Stimulated activated CD4-positive, alpha-beta T cell treated with anti-CD3 and anti-CD28 coated beads, TNF-alpha, amount 100 ng/mL, for 4 hours (primary cell): ENCODE measurements at regions not wholly inside any gene's neighbourhood (a gene's known extent, or its start where the extent isn't known, plus 50 kb on each side); places are given as distances from the start of the nearest gene placed in this dataset.
A peak's percentile ranks its signal among the peaks of the same experiment; 100 is the strongest.

Source experiments
- DNase-seq, 3 experiments: peaks; one replicate each; pipeline ENCODE4 v3.0.0-alpha.2; 2020; ENCODE audit warnings: low read depth in 3 of 3

DNA sequence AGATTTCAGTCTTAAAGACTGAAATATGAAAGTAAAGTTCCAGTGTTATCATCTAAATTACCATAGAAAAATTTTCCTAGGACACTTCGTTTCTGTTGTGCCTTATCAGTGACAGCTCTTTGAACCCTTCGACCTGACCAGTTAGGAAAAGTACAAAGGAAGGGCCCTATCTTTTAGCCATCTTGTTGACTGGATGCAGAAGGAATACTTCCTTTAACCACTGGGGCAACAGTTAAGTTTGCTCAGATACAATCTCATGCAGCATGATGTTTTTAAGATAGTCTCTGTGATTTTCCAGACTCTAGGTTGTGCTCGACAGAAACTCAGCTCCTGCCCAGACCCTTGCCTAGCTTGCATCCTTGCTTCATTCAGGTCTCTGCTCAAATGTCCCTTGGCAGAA, 210.5 kb upstream of the RPS6KA3 start:
- DNase-seq = no peak

DNA sequence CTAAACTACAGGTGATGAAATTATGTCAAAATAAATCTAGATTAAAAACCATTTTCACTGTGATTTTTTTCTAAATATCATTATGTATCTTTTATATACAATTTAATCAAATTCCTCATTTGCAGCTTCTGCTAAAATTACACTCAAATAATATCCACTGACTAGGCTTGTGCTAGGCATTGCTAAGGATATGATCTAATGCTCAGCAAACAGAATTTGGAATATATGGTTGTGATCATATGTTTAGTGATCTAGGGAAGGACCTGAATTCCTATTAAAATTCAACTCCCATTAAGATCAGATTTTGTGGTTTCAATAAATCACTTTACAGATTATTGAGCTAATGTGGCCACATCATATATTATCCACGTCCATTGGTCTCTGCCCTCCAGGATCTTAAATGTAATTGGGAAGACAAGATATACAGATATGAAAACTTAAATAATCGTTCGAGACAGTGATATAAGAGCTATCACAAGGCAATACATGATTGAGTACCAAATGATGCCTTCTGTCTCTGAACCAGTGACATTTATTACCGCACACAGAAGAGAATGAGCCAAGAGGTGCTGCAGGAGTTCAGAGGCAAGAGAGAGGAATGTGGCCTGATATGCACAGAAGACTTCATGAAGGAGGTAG, 206.0 kb upstream of the RPS6KA3 start:
- no peak for DNase-seq

- DNase-seq = no peak
Observed at GRCh38 chrX:20472148-20472547, 205.4 kb upstream of the RPS6KA3 start.

GRCh38 chrX:20471483-20471882, 204.8 kb upstream of the RPS6KA3 start:
- no peak for DNase-seq

- DNase-seq = no peak
Observed at GRCh38 chrX:20463296-20464075, 196.8 kb upstream of the RPS6KA3 start.

- no peak for DNase-seq
Observed at GRCh38 chrX:20461576-20461975, 194.9 kb upstream of the RPS6KA3 start.

DNA sequence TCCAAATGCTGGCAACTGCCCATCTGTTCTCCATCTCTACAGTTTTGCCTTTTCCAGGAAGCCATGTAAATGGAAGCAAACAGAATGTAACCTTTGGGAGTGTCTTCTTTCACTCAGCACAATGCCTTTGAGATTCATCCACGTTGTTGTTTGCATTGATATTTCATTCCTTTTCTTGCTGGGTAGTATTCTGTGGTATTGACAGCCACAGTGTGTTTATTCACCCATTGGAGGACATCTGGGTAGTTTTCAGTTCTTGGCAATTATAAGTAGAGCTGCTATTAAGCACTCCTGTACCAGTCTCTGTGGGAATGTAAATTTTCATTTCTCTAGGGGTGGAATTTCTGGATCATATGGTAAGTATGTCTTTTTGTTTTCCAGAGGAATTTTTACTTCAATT, 194.3 kb upstream of the RPS6KA3 start:
- no peak for DNase-seq

DNA sequence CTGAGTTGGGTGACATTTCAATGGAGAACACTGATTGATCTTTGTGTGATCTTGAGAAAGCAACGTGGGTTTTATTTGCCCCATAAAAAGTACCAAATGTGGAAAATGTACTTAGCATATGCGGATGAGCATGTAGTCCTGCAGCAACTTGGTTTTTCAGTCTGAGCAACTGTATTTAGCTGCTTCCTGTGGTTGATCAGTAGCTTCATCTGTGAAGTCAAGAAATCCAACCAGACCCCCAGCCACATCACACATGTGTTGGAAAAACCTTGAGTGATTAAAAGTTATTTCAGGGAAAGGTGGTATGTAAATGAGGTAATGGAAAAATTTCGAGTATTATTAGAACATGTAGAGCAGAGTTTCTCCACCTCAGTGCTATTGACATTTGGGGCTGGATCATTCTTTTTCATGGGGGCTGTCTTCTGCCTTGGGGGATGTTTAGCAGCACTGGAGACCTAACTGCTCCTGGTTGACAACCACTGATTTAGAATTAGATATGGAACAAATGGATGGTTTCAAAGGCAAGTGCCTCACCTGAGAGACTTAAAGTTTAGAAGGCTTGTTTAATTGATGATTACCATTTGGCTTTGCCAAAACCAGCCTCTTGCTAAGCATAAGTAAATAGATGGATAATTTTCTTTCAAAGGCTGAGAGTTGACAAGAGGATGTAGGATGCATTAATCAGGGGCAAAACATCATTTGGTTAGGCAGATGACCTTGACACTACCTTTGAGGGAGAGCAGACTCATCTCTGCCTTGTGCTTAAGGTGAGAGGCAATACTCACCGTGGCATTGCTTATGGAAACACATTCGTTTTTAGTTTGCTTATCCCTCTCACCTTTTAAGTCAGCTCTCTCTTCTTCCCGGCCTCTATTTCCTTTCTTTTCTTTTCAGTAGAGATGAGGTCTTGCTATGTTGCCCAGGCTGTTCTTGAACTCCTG, 193.0 kb upstream of the RPS6KA3 start:
- DNase-seq = no peak

DNA sequence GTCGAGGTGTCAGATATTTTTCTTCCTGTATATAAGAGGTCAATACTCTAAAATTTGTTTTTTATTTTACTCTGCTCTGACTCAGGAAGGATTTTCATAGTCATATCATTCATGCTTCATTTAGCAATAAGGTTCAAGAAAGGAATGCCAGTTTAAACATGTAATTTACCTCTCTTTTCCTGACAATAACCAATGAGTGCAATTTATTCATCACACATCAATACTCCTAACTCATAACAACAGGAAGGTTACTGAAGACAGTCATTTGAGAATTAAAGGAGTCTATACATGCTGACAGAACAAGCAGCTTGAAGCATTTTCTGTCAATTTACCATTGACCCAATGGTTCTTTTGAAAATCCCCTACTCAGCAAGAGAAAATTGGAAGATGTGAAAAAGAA, 190.3 kb upstream of the RPS6KA3 start:
- no peak for DNase-seq

GRCh38 chrX:20455001-20455400, 188.3 kb upstream of the RPS6KA3 start:
- DNase-seq = no peak

DNA sequence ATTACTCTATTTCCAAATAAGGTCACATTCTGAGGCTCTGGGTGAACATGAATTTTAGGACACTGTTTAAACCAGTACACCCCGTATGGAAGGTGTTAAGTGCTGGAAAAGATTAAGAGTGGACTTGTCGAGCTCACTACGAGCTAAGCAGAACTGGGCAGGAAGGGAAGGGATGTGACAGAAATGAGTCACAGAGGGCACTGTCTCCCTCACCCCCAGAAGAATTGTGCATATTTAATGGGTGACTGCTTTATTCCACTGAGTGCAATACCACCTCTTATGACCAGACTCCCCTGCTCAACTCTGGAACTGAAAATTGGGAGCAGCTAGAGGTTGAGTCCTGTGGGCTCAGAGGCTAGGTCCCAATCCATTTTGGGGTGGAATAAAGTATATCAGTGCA, 187.4 kb upstream of the RPS6KA3 start:
- DNase-seq = no peak

DNA sequence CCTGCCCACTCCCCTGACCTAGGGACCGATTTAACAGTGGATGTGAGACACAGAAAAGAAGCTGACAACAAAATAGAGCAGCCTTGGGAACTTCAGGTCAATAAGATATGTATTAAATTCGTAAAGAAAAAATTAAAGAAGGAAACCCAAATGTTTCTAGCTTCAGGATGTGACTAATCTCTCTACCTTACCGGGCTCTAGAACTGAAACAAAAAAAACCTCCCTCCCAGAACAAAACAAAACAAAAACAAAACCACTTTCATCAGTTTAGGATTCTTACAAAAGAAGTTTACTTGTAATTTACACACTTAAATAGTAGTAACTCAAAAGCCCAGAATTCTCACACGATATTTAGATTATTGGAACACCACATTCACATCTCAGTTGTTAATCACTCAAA, 185.8 kb upstream of the RPS6KA3 start:
- no peak for DNase-seq

DNA sequence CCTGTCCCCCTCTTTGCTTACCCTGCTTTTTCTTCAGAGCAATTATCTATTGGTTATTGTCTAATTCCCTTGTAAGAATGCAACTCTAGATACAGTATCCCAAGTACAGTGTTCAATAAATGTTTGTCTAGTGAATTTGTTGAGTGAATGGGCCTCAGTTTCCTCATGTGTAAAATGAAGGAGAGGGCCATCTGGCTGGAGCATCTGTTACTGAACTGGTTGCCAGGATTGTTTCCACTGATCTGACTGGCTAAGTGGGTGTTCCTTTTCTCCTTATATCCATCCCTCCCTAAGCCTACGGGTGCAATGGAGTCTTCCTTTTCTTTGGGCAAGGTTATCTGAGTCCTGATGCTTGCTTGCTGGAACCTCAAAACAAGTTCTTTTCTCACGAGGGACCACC, 185.2 kb upstream of the RPS6KA3 start:
- DNase-seq = no peak

DNA sequence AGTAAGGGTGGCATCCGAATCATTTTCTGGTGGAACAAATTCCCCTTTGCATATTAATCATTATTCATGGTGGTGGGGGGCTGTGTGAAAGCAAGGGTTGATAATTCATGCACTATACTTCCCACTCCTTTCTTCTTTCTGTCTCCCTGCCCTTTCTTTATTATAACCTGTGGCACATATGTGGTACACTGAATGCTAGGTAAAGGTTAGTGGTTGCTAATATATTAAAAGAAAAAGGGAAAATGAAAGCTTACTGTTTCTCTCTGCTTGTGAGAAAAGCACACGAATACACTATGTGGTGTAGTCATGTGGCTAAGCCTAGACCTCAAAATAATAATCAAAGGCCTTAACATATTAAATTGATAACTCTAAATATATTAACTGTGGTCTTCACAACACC, 178.4 kb upstream of the RPS6KA3 start:
- DNase-seq = no peak

- DNase-seq = peak; percentile 62 to 70 (median 68)
Observed at GRCh38 chrX:20442597-20442996, 175.9 kb upstream of the RPS6KA3 start.

DNA sequence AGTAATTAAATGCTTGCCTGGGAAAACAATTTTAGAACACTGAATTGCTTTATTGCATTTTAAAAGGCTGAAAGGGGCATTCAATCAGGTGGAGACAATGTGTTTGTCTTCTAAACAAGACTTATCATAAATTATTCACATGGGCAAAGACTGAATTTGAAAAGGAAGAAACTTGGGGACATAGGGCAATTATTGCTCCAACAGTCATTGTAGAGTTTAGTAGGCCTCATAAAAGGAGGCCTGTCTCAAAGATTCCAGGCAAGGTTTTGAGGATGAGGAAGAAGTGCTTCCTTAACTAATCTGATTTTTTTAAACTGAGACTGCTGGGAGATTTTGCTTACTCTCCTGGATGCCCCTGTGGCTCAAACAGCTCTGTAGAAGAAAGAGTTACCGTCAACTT, 174.4 kb upstream of the RPS6KA3 start:
- no peak for DNase-seq

DNA sequence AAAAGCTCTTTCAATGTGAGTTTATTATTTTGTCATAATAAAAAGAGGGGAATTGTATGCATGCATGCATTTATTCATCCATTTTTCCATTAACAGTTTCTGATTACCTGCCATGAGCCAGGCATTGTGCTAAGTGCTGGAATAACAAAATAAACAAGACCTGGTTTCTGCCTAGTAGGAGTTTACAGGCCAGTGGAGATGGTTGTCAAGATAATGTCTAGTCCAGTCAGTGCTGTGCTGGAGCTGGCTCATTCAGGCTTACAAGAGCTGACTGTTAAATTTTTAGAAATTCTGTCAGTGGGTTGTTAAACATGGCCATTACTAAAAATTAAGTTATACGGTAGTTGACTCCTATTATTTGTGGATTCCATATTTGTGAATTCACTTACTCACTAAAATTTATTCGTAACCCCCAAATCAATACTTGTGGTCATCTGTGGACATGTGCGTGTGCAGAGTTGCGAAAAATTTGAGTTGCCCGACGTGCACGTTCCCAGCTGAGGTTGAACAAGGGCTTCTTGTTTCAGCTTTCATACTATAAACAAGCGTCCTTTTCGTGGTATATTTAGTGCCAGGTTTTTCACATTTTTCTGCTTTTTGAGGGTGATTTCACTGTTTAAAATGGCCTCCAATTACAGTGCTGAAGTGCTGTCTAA, 172.3 kb upstream of the RPS6KA3 start:
- DNase-seq = no peak

DNA sequence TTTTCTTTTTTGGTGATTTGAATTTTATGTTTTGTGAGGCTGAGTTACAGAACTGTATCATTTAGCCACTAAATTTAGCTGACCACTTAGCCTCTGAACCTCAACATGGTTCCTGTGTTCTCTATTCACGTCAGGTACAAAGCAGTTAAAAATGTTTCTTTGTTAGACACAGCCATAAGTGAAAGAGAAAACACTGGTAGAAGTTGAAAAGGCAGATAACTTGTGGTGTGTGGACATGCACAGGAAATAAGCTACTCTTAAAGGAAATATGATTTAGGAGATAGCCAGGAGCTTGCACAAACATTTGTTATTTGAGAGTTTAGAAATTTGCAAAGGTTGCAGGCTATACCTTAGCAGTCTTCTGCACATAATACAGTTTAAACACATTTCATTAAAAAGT, 171.0 kb upstream of the RPS6KA3 start:
- DNase-seq = no peak

DNA sequence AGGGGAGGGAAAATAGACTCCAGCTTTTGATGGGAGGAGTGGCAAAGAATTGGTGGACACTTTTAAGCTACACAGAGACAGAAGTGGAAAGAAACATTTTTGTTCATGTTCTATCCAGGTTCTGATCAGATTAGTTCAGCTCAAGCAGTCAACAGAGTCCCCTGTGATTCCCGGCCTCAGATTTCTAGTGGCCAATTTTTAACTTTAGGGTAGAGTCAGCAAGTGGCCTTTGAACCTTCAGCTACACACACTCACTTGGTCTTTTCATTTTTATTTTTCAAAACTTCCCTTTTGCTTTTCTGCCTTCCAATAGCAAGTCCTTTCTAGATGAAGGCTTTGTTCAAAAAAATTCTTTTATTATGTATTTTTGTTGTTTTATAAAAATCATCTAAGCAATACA, 169.2 kb upstream of the RPS6KA3 start:
- DNase-seq = no peak

DNA sequence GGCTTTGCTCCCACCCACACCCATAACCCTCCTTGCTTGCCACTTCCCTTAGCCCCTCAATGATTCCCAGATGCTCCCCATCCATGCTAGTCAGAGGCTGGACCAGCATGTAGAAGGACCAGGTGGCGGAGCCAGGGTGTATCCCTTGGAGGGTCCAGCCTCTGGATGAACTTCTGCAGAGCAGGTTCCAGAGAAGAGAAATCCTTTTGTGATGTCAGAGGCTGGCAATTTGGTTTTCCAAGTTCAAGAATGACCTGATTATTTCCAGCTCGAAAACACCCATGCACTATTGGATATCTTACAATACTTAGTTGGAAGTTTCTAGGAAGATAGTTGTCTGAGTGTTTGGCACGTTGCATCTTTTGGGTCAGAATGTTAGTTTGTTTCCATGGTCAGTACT, 168.3 kb upstream of the RPS6KA3 start:
- no peak for DNase-seq

GRCh38 chrX:20433388-20433775, 166.7 kb upstream of the RPS6KA3 start:
- no peak for DNase-seq

DNA sequence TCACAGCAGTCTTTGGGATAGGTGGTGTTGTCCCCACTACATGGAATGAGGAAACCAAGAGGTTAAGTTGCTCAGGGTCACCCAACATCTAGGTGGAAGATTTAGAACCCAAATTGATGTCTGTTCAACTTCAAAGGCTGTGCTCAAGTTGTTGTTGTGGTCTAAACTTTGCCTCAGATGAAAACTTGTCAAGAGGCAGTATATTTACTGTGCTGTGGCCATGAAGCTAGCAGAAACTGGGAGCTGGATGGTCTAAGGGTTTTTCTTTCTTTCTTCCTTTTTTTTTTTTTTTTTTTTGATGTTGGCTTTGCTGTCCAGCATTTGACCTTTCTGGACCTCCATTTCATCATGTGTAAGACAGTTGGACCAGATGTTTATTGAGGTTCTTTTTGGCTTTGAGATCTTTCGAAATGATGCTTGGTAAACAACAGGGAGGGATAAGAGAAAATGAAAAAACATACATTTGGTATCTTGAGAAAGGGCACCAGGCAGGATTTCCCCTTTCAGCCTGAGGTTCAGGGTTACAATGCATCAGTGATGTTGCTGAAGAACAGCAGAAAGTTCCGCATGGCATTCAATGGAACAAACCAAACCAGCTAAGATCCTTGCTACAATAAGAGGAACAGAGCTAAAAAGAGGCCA, 166.2 kb upstream of the RPS6KA3 start:
- DNase-seq = no peak
